NAMALWA (cell line): ENCODE measurements at regions not wholly inside any gene's neighbourhood (a gene's known extent, or its start where the extent isn't known, plus 50 kb on each side); places are given as distances from the start of the nearest gene placed in this dataset.
A peak's percentile ranks its signal among the peaks of the same experiment; 100 is the strongest.
"Not testable (repeated sequence)": the region's sequence is repeated elsewhere in the genome, so short reads cannot be mapped to it uniquely, and the experiment has no call there.

Experiments used
- DNase-seq: peaks from one replicate; pipeline ENCODE4 v3.0.0-alpha.2; 2015; ENCODE audit warnings: low spot score

DNA sequence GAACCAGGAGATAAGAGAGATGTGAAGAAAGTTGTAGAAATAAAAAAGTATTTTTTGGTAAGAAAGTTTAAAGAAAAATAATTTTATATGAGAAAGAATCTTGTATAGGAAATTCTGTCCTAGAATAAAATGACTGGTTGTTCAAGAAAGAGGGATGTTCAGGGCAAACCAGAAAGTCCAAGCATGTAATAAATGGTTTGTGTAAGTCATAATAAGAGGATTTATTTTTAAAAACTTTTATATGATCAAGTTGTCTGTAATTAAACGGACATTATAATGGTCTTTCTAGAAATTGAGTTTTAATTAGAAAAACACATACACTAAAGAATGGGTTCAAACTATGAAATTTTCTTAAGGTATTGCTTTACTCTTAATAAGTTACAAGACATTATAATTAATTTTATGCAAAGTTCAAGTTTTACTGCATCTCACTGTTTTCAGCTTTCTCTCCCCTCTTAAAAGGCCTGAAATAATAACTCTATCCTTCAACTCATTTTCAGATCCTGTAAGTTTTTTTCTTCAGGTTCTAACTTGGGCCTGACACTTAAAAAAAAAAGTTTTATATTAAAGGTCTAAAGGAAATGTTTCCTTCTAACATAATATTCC, 56.1 kb upstream of the ZNF300 start:
- peak; percentile 15 for DNase-seq

- not testable (repeated sequence) for DNase-seq
Measured at GRCh38 chr5:150960323-150960722, 55.5 kb upstream of the ZNF300 start.
